ENCODE measurements at regions not wholly inside any gene's neighbourhood (a gene's known extent, or its start where the extent isn't known, plus 50 kb on each side); places are given as distances from the start of the nearest gene placed in this dataset.

DNA sequence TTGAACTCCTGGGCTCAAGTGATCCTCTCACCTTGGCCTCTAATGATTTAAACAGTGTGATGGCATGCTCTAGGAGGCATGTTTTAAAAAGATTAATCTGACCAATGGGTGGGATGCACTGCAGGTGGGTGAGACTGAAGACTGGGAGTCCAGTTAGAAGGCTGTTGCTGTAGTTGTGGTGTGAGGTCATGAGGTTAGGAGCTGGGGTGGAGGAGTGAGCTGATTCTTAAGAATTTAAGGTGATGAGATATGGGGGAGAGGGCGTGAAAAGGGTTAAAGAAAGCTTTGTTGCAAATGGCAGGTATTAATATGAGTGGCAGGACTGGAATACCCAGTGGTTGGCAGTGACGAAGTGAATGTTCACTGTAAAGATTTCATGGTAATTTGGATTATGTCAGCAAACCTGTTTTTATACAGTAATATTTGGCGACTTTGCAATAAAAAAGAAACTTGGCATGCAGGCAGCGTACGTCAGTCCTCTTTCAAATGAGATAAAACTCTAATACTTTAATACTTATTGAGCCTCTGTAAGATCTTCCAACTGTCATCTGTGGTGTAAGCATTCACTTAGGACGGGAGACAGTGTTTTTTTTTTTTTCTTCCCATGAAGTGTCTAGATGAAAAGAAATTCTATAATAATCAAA lies 72.8 kb upstream of the MTPN start:
- Histone ChIP-seq H3K4ac (replicated peaks; ENCODE audit: insufficient read length, low read depth, low read length) (no peak overlapping the region), H3K79me2 (ENCODE audit: control insufficient read depth in 1 of 2, insufficient read depth in 2 of 2, low read length in 2 of 2) (no peaks in the 10 kb centered on the region), H4K5ac (ENCODE audit: insufficient read length, low read depth, low read length) (no peak overlapping the region), H3K14ac (ENCODE audit: insufficient read length) (no peak overlapping the region), H3K56ac (replicated peaks; ENCODE audit: insufficient read length, low read depth, low read length) (no peak overlapping the region), H3K79me1 (ENCODE audit: low read depth, low read length) (no peaks in the 10 kb centered on the region), H3K27me3 (replicated peaks in 1 of 4; ENCODE audit: control insufficient read depth in 3 of 4, extremely low read depth in 1 of 4, insufficient read depth in 3 of 4, low read length in 3 of 4) (no peaks in the 10 kb centered on the region), H3K9me3 (ENCODE audit: insufficient read depth in 2 of 2, low read depth in 1 of 2, low read length in 1 of 2) (peaks cover 0 to 9% of the 10 kb centered on the region in 2 experiments; a peak in 2 of 4 replicates), H4K8ac (ENCODE audit: extremely low read depth, insufficient read depth, low read length) (peak overlapping the region; percentile 11; the same call in 1 of the 2 replicates), H2BK120ac (replicated peaks; ENCODE audit: low read depth, low read length) (no peak overlapping the region), H3K4me1 (replicated peaks in 1 of 4; ENCODE audit: control insufficient read depth in 3 of 4, insufficient read depth in 4 of 4, low read length in 3 of 4) (no peaks in the 10 kb centered on the region), H2BK5ac (ENCODE audit: low read depth, low read length) (no peak overlapping the region), H3K36me3 (ENCODE audit: control insufficient read depth in 2 of 4, insufficient read depth in 4 of 4, low read length in 3 of 4) (no peaks in the 10 kb centered on the region), H3K9ac (replicated peaks in 1 of 4; ENCODE audit: extremely low read depth in 1 of 4, low read depth in 3 of 4, low read length in 3 of 4) (no peak overlapping the region), H2BK12ac (ENCODE audit: low read depth, low read length) (no peak overlapping the region), H2AK5ac (ENCODE audit: low read depth, low read length) (no peak overlapping the region), H2AFZ (ENCODE audit: low read length) (no peak overlapping the region), H2BK15ac (ENCODE audit: low read length) (no peak overlapping the region), H3K4me3 (ENCODE audit: extremely low read depth in 1 of 4, insufficient read depth in 2 of 4, low read depth in 3 of 4, low read length in 4 of 4) (no peak overlapping the region), H4K91ac (replicated peaks; ENCODE audit: insufficient read length, low read length) (no peak overlapping the region), H4K20me1 (replicated peaks in 1 of 2; ENCODE audit: control insufficient read depth in 1 of 2, insufficient read depth in 2 of 2, low read length in 2 of 2) (no peaks in the 10 kb centered on the region), H3K18ac (ENCODE audit: extremely low read depth, low read length) (no peak overlapping the region), H3K23ac (ENCODE audit: insufficient read length) (no peak overlapping the region), H3K4me2 (ENCODE audit: insufficient read depth in 1 of 2, low read depth in 2 of 2, low read length in 2 of 2) (no peak overlapping the region), H3K23me2 (ENCODE audit: low read depth, low read length) (no peaks in the 10 kb centered on the region), H3K27ac (ENCODE audit: low read depth, low read length) (no peak overlapping the region), H2BK20ac (ENCODE audit: low read length) (no peak overlapping the region)
- FAIRE-seq: no peak
- DNase-seq (ENCODE audit: low read depth in 1 of 2, low spot score in 2 of 2): no peak
- 90 to 100% methylated on average over 1 to 6 of the region's 6 CpGs for WGBS, 2 experiments (ENCODE audit: extremely low coverage in 1 of 2, insufficient coverage in 1 of 2, insufficient read length in 1 of 2, insufficient replicate concordance in 2 of 2, low coverage in 1 of 2, low lambda C conversion rate in 2 of 2, missing lambda C conversion rate in 1 of 2)
- POLR2A ChIA-PET (ENCODE audit: partially characterized antibody): no interaction called here
- CTCF ChIA-PET (ENCODE audit: partially characterized antibody): no interaction called here
- TF ChIP-seq SAP30 (IDR thresholded peaks at IDR 0.05; ENCODE audit: insufficient read depth, insufficient replicate concordance, low read length): no peak
- no peak for TF ChIP-seq MAFK (IDR thresholded peaks at IDR 0.05; ENCODE audit: low read depth, low read length)
- TF ChIP-seq CTBP2 (IDR thresholded peaks at IDR 0.05; ENCODE audit: borderline replicate concordance, insufficient read depth, insufficient read length, low read length): no peak
- TF ChIP-seq POU5F1 (IDR thresholded peaks at IDR 0.05; ENCODE audit: low read depth, low read length): no peak
- no peak for TF ChIP-seq TCF12 (IDR thresholded peaks at IDR 0.05; ENCODE audit: low read depth, low read length)
- no peak for TF ChIP-seq CEBPB (IDR thresholded peaks at IDR 0.05; ENCODE audit: low read depth, low read length)
- TF ChIP-seq CHD2 (IDR thresholded peaks at IDR 0.05; ENCODE audit: low read length): no peak
- TF ChIP-seq PHF8 (conservative IDR thresholded peaks at IDR 0.05; ENCODE audit: low read depth, low read length): no peak
- TF ChIP-seq YY1 (IDR thresholded peaks at IDR 0.05; ENCODE audit: low read depth, low read length): no peak
- no peak for TF ChIP-seq SP1 (IDR thresholded peaks at IDR 0.05; ENCODE audit: low read depth, low read length)
- TF ChIP-seq HDAC2 (IDR thresholded peaks at IDR 0.05; ENCODE audit: borderline replicate concordance in 1 of 2, low read depth in 2 of 2, low read length in 2 of 2): no peak
- TF ChIP-seq, protein P1, sequence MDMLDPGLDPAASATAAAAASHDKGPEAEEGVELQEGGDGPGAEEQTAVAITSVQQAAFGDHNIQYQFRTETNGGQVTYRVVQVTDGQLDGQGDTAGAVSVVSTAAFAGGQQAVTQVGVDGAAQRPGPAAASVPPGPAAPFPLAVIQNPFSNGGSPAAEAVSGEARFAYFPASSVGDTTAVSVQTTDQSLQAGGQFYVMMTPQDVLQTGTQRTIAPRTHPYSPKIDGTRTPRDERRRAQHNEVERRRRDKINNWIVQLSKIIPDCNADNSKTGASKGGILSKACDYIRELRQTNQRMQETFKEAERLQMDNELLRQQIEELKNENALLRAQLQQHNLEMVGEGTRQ (IDR thresholded peaks at IDR 0.05; ENCODE audit: low read length): no peak
- TF ChIP-seq SP4 (IDR thresholded peaks at IDR 0.05; ENCODE audit: low read length): no peak
- no peak for TF ChIP-seq SRF (IDR thresholded peaks at IDR 0.05; ENCODE audit: low read depth, low read length)
